ENCODE measurements at regions not wholly inside any gene's neighbourhood (a gene's known extent, or its start where the extent isn't known, plus 50 kb on each side); places are given as distances from the start of the nearest gene placed in this dataset.

GRCh38 chr15:92273723-92274122 lies 120.0 kb upstream of the ST8SIA2 start:
- no peak for TF ChIP-seq CTCF (IDR thresholded peaks at IDR 0.05; ENCODE audit: insufficient read depth, low read depth, low read length)
- no peak for TF ChIP-seq EZH2 (IDR thresholded peaks at IDR 0.05; ENCODE audit: insufficient read depth, low read length)
